Heart left ventricle (tissue), 13 donors: ENCODE measurements at regions not wholly inside any gene's neighbourhood (a gene's known extent, or its start where the extent isn't known, plus 50 kb on each side); places are given as distances from the start of the nearest gene placed in this dataset.

Source experiments
- CTCF ChIP-seq, 12 donors: fragments of 200-600 bp; sonication (generic) in 4 of 12; IDR thresholded peaks; one replicate each; pipeline versions ENCODE4 v1.5.0 to v1.8.0; 2018 to 2022; ENCODE audit warnings: antibody characterized with exemption in 12 of 12, mild to moderate bottlenecking in 5 of 12
- POLR2A ChIP-seq, 2 donors: fragments of 450-650 bp; IDR thresholded peaks; one replicate each; pipeline ENCODE4 v1.6.1; 2017; ENCODE audit warnings: antibody characterized with exemption in 2 of 2, mild to moderate bottlenecking in 2 of 2, moderate library complexity in 2 of 2
- donor health status: ischemic (EF 13 %, LVEDD 7.1; RV severe dilation, severe dysfunction).
- donor health status: DM: no; HTN: yes; CAD: no.
- donor health status: DM: no; HTN: no; CAD: no.
- donor health status: ischemic (EF 25% LVEDD 6.9; RV normal size, moderate dysfunction).
- donor health status: ischemic (EF 25% LVEDD 5.7; RV mildly dilated, moderate dysfunction).
- donor health status: ischemic (EF 35%, LVEDD 5.7; RV mildly dilated, moderate dysfunction).
- donor health status: nonischemic (EF 11% LVEDD 7.7; RV severe dilation, severe dysfunction).
- donor health status: DM: yes; HTN: yes; CAD: no.
- donor health status: PGD.
- donor health status: ischemic (EF 29% LVEDD 5.4; RV normal size, mild dysfunction).
- donor health status: nonischemic (EF 23%, LVEDD 6.1; RV moderate dilation, normal function).

DNA sequence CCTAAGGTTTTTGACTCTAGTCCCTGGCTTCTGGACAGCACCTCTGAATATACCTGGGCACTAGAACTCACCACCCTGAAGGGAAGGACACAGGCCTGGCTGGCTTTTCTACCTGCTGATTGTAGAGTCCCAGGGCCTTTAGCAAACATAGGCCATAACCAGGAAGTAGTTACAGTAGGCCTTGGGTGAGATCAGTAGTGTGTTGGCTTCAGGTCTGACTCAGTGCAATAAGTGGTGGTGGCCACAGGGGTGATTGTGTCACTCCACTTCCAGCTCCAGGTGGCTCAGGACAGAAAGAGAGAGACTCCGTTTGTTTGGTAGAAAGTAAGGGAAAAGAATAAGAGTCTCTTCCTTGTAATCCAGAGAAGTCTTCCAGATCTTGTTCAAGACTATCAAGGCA lies 101.7 kb upstream of the LGALSL start:
- TF ChIP-seq CTCF (IDR thresholded peaks at IDR 0.05): no peak
- TF ChIP-seq POLR2A (IDR thresholded peaks at IDR 0.05): no peak
